HL-60 (cell line): ENCODE measurements at regions not wholly inside any gene's neighbourhood (a gene's known extent, or its start where the extent isn't known, plus 50 kb on each side); places are given as distances from the start of the nearest gene placed in this dataset.

Experiments
- GABPA ChIP-seq: IDR thresholded peaks from 2 replicates; pipeline ENCODE4 v1.6.1; 2012; ENCODE audit warnings: low read depth
- POLR2AphosphoS5 ChIP-seq: IDR thresholded peaks from 2 replicates; pipeline ENCODE4 v1.6.1; 2012; ENCODE audit warnings: low read depth
- TF ChIP-seq, protein P1 (sequence below): IDR thresholded peaks from one replicate; pipeline ENCODE4 v1.5.1; 2011; ENCODE audit warnings: low read length, control low read depth, inconsistent platforms; ENCODE audit not compliant: insufficient read depth

DNA sequence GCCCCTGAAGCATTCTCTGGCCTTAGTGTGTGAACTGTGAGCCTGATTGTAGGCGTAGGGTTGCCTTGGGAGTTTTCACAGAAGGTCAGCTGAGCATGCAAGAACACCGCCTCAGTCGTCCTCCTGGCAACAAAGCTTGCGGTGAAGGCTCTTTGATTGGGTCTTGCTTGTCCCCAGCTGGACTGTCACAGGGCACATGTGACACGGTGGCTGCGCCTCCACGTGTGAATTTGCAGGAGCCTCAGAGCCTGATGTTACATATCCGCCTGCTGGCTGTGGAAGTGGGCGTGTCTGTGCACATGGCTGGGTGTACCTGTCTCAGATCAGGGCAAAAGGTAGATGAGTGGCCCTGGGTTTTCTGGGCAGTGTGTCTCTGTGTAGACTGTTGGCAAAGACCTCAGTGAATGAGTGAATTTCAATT lies 228.7 kb downstream of the HAUS1 start:
- TF ChIP-seq, protein P1, sequence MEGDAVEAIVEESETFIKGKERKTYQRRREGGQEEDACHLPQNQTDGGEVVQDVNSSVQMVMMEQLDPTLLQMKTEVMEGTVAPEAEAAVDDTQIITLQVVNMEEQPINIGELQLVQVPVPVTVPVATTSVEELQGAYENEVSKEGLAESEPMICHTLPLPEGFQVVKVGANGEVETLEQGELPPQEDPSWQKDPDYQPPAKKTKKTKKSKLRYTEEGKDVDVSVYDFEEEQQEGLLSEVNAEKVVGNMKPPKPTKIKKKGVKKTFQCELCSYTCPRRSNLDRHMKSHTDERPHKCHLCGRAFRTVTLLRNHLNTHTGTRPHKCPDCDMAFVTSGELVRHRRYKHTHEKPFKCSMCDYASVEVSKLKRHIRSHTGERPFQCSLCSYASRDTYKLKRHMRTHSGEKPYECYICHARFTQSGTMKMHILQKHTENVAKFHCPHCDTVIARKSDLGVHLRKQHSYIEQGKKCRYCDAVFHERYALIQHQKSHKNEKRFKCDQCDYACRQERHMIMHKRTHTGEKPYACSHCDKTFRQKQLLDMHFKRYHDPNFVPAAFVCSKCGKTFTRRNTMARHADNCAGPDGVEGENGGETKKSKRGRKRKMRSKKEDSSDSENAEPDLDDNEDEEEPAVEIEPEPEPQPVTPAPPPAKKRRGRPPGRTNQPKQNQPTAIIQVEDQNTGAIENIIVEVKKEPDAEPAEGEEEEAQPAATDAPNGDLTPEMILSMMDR = no peak
- TF ChIP-seq POLR2AphosphoS5 (no peak), GABPA (no peak)
